ENCODE measurements at regions not wholly inside any gene's neighbourhood (a gene's known extent, or its start where the extent isn't known, plus 50 kb on each side); places are given as distances from the start of the nearest gene placed in this dataset.
A peak's percentile ranks its signal among the peaks of the same experiment; 100 is the strongest.

- peak in 1 of 14 experiments; percentile 40 for DNase-seq
- no peaks in the 10 kb centered on the region for H3K27me3 Mint-ChIP-seq
- Histone ChIP-seq H3K27ac (ENCODE audit: low read depth in 1 of 2, low read length in 2 of 2) (no peak overlapping the region), H3K4me3 (ENCODE audit: low read length) (no peak overlapping the region), H3K27me3 (ENCODE audit: control insufficient read depth in 1 of 2, insufficient read depth in 2 of 2, low read length in 2 of 2) (no peaks in the 10 kb centered on the region), H3K36me3 (ENCODE audit: insufficient read depth, low read length) (peaks cover 9% of the 10 kb centered on the region), H3K4me1 (ENCODE audit: insufficient read depth, low read length) (peaks cover 56% of the 10 kb centered on the region), H3K9me3 (ENCODE audit: control insufficient read depth in 1 of 2, insufficient read depth in 1 of 2, low read length in 2 of 2) (no peaks in the 10 kb centered on the region)
- no peak overlapping the region for H3K4me3 Mint-ChIP-seq
- no peaks in the 10 kb centered on the region for H3K9me3 Mint-ChIP-seq
- POLR2A ChIA-PET: interaction anchor here (0.6 to 2.1 kb wide), 4 partner anchors 20 to 157 kb away, joined by 3 to 8 read pairs (median 4); partner anchors contain the start of gene RIPOR2
- H3K27ac Mint-ChIP-seq: peak overlapping the region; percentile 89
- intact Hi-C loops (cut with DNase I, micrococcal nuclease): no loop called here
- CTCF ChIA-PET: interaction anchor here (0.8 to 7.9 kb wide), 8 partner anchors 8 to 238 kb away, joined by 3 to 68 read pairs (median 4); no protein-coding TSS in a partner anchor
- no peak for ATAC-seq (ENCODE audit: poor library complexity)
- no peaks in the 10 kb centered on the region for H3K36me3 Mint-ChIP-seq (ENCODE audit: low read depth)
- H3K4me1 Mint-ChIP-seq (ENCODE audit: low read depth): peaks cover 86% of the 10 kb centered on the region
- TF ChIP-seq CTCF (IDR thresholded peaks at IDR 0.05): no peak
Measured at GRCh38 chr6:25013246-25013645, 77.5 kb upstream of the RIPOR2 start.

GRCh38 chr6:25014369-25014768 is 78.6 kb upstream of the RIPOR2 start:
- POLR2A ChIA-PET: interaction anchor here (0.8 to 3.8 kb wide), 9 partner anchors 9 to 1012 kb away, joined by 3 to 23 read pairs (median 6); partner anchors contain the start of gene RIPOR2
- H3K9me3 Mint-ChIP-seq: no peaks in the 10 kb centered on the region
- intact Hi-C loops (cut with DNase I, micrococcal nuclease): no loop called here
- H3K4me1 Mint-ChIP-seq (ENCODE audit: low read depth): peaks cover 75% of the 10 kb centered on the region
- H3K27me3 Mint-ChIP-seq: no peaks in the 10 kb centered on the region
- no peak overlapping the region for H3K4me3 Mint-ChIP-seq
- CTCF ChIA-PET: interaction anchor here (0.9 to 7.9 kb wide), 8 partner anchors 7 to 158 kb away, joined by 3 to 68 read pairs (median 3); no protein-coding TSS in a partner anchor
- H3K27ac Mint-ChIP-seq: peak overlapping the region; percentile 89
- no peaks in the 10 kb centered on the region for H3K36me3 Mint-ChIP-seq (ENCODE audit: low read depth)
- DNase-seq (no peak), ATAC-seq (ENCODE audit: poor library complexity) (no peak)
- peaks cover 9% of the 10 kb centered on the region for H3K36me3 ChIP-seq (ENCODE audit: insufficient read depth, low read length)
- peak overlapping the region in 1 of 2 donors; percentile 75 for H3K27ac ChIP-seq (ENCODE audit: low read depth in 1 of 2, low read length in 2 of 2)
- peaks cover 45% of the 10 kb centered on the region for H3K4me1 ChIP-seq (ENCODE audit: insufficient read depth, low read length)
- H3K9me3 ChIP-seq (ENCODE audit: control insufficient read depth in 1 of 2, insufficient read depth in 1 of 2, low read length in 2 of 2): no peaks in the 10 kb centered on the region
- no peak overlapping the region for H3K4me3 ChIP-seq (ENCODE audit: low read length)
- H3K27me3 ChIP-seq (ENCODE audit: control insufficient read depth in 1 of 2, insufficient read depth in 2 of 2, low read length in 2 of 2): no peaks in the 10 kb centered on the region
- no peak for TF ChIP-seq CTCF (IDR thresholded peaks at IDR 0.05)

GRCh38 chr6:25014791-25015560 is 79.2 kb upstream of the RIPOR2 start:
- peak in 8 of 14 experiments; percentile 30 to 92 (median 64) for DNase-seq
- H3K4me3 Mint-ChIP-seq: peak overlapping the region; percentile 46
- intact Hi-C loops (cut with DNase I, micrococcal nuclease): loop anchor here (1.0 to 5.0 kb wide), 3 partner anchors 24 to 308 kb away; no protein-coding TSS in a partner anchor
- Histone ChIP-seq H3K27ac (ENCODE audit: low read depth in 1 of 2, low read length in 2 of 2) (peak overlapping the region; percentile 38 to 75), H3K36me3 (ENCODE audit: insufficient read depth, low read length) (peaks cover 9% of the 10 kb centered on the region), H3K4me3 (ENCODE audit: low read length) (no peak overlapping the region), H3K9me3 (ENCODE audit: control insufficient read depth in 1 of 2, insufficient read depth in 1 of 2, low read length in 2 of 2) (no peaks in the 10 kb centered on the region), H3K27me3 (ENCODE audit: control insufficient read depth in 1 of 2, insufficient read depth in 2 of 2, low read length in 2 of 2) (no peaks in the 10 kb centered on the region), H3K4me1 (ENCODE audit: insufficient read depth, low read length) (peaks cover 39% of the 10 kb centered on the region)
- H3K4me1 Mint-ChIP-seq (ENCODE audit: low read depth): peaks cover 69% of the 10 kb centered on the region
- H3K27ac Mint-ChIP-seq: peak overlapping the region; percentile 89
- no peaks in the 10 kb centered on the region for H3K9me3 Mint-ChIP-seq
- peak; percentile 87 for ATAC-seq (ENCODE audit: poor library complexity)
- no peak for TF ChIP-seq CTCF (IDR thresholded peaks at IDR 0.05)
- POLR2A ChIA-PET: interaction anchor here (0.6 to 3.8 kb wide), 12 partner anchors 8 to 1012 kb away, joined by 3 to 23 read pairs (median 4); partner anchors contain the start of gene RIPOR2
- CTCF ChIA-PET: interaction anchor here (1.1 to 7.9 kb wide), 8 partner anchors 8 to 159 kb away, joined by 3 to 68 read pairs (median 14); no protein-coding TSS in a partner anchor
- H3K27me3 Mint-ChIP-seq: no peaks in the 10 kb centered on the region
- no peaks in the 10 kb centered on the region for H3K36me3 Mint-ChIP-seq (ENCODE audit: low read depth)

Measured in CD4-positive, alpha-beta T cell (primary cell).